ENCODE measurements at regions not wholly inside any gene's neighbourhood (a gene's known extent, or its start where the extent isn't known, plus 50 kb on each side); places are given as distances from the start of the nearest gene placed in this dataset.

GRCh38 chr3:40593351-40593750 is 68.6 kb downstream of the ZNF621 start:
- H3K27me3 ChIP-seq (ENCODE audit: control insufficient read depth, insufficient read depth, low read length), result no peaks in the 10 kb centered on the region
- no peaks in the 10 kb centered on the region for H3K4me1 ChIP-seq (ENCODE audit: control insufficient read depth, insufficient read depth, low read length)
- H3K9me3 ChIP-seq (ENCODE audit: control insufficient read depth, insufficient read depth, low read length), result no peaks in the 10 kb centered on the region
- H3K27ac ChIP-seq (ENCODE audit: low read length), result no peak overlapping the region
- H3K36me3 ChIP-seq (ENCODE audit: control insufficient read depth, insufficient read depth, low read length), result no peaks in the 10 kb centered on the region
- WGBS (ENCODE audit: insufficient coverage, insufficient read length), result no CpG with 5 or more reads among the region's 4 CpGs
- no peak overlapping the region for H3K4me3 ChIP-seq (ENCODE audit: low read length)
- DNase-seq (ENCODE audit: low read depth, low spot score), result no peak

DNA sequence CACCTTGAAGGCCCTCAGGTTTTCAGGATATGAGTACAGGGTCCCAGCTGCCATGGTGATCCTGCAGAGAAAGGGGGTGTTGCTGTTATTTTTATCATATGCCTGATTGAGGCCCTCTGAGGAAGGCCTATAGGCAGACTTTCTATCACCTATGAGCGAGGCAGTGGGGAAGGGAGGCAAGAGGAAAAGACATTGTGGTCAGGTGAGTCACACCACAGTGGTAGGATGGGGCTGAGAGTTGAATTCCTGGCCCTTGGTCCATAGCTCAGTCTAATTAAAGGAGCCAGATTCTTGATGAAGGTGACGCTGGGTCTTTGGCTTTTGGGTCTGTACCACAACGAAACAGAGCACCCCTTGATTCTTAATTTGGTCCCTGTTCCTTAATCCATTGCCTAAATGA is 72.7 kb downstream of the ZNF621 start:
- H3K27ac ChIP-seq (ENCODE audit: low read length), result no peak overlapping the region
- H3K4me1 ChIP-seq (ENCODE audit: control insufficient read depth, insufficient read depth, low read length), result no peaks in the 10 kb centered on the region
- no peaks in the 10 kb centered on the region for H3K27me3 ChIP-seq (ENCODE audit: control insufficient read depth, insufficient read depth, low read length)
- H3K36me3 ChIP-seq (ENCODE audit: control insufficient read depth, insufficient read depth, low read length), result no peaks in the 10 kb centered on the region
- no peak overlapping the region for H3K4me3 ChIP-seq (ENCODE audit: low read length)
- WGBS (ENCODE audit: insufficient coverage, insufficient read length), result no CpG with 5 or more reads among the region's 3 CpGs
- DNase-seq (ENCODE audit: low read depth, low spot score), result no peak
- no peaks in the 10 kb centered on the region for H3K9me3 ChIP-seq (ENCODE audit: control insufficient read depth, insufficient read depth, low read length)

DNA sequence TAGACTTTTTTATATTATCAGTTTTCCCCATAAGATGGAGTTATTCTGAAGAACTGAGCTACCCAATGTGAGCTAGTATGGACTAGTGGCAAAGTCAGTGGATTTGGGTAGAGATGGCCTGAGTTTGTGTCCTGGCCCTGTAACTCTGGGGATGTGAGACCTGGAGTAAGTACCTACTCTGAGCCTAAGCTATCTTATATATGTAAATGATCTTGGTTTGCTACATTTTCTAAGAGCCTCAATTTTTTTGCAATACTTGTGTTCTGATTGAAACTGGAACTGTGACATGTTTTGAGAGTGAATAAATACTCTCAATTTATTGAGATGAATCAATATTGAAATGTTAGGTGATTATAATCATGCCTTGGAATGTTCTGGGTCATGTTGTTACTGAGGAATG is 73.6 kb downstream of the ZNF621 start:
- Histone ChIP-seq H3K27me3 (ENCODE audit: control insufficient read depth, insufficient read depth, low read length) (no peaks in the 10 kb centered on the region), H3K36me3 (ENCODE audit: control insufficient read depth, insufficient read depth, low read length) (no peaks in the 10 kb centered on the region), H3K9me3 (ENCODE audit: control insufficient read depth, insufficient read depth, low read length) (no peaks in the 10 kb centered on the region), H3K4me3 (ENCODE audit: low read length) (no peak overlapping the region), H3K4me1 (ENCODE audit: control insufficient read depth, insufficient read depth, low read length) (no peaks in the 10 kb centered on the region), H3K27ac (ENCODE audit: low read length) (no peak overlapping the region)
- DNase-seq (ENCODE audit: low read depth, low spot score), result no peak

DNA sequence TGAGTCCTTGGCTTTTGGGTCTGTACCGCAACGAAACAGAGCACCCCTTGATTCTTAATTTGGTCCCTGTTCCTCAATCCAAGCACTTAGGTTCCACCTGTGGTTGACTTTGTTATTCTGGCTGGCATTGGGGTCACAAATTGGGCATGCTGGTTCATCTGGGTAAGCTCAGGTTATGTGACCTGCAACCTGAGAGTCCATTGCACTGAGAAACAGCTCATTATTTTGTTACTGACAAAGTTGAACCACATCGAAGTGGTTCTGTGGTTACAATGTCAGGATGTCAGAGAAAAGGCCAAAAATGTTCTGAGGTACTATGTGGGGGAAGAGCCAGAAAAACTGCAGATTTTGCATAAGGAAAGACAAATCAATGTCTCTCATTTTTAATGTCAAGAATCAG is 74.2 kb downstream of the ZNF621 start:
- Histone ChIP-seq H3K36me3 (ENCODE audit: control insufficient read depth, insufficient read depth, low read length) (no peaks in the 10 kb centered on the region), H3K27ac (ENCODE audit: low read length) (no peak overlapping the region), H3K27me3 (ENCODE audit: control insufficient read depth, insufficient read depth, low read length) (no peaks in the 10 kb centered on the region), H3K4me1 (ENCODE audit: control insufficient read depth, insufficient read depth, low read length) (no peaks in the 10 kb centered on the region), H3K9me3 (ENCODE audit: control insufficient read depth, insufficient read depth, low read length) (no peaks in the 10 kb centered on the region), H3K4me3 (ENCODE audit: low read length) (no peak overlapping the region)
- no CpG with 5 or more reads among the region's 3 CpGs for WGBS (ENCODE audit: insufficient coverage, insufficient read length)
- DNase-seq (ENCODE audit: low read depth, low spot score), result no peak

DNA sequence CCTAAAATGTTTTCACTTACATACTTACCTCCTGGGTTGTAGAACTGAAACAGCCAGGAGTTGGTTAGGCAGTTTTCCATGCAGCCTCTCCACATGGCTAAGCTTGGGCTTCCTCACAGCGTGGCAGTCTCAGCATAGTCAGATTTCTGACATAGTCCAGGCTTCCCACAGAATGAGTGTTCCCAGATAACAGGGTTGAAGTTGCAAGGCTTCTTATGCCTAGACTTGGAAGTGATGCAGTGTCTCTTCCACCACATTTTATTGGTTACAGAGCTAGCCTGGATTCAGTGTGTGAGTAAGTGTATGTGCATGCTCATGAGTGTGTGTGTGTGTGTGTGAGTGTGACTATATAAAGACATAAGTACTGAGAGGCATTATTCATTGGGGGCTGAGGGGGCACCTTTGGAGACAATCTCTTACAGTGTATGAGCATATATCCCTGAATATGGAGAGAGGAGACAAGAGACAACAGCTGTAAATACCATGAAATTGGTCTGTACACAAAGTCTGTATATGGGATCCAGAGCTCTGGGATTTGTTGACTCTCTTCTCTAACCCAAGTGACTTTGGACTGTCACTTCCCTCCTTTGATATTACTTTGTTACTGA is 78.1 kb downstream of the ZNF621 start:
- no CpG with 5 or more reads among the region's 1 CpG for WGBS (ENCODE audit: insufficient coverage, insufficient read length)
- Histone ChIP-seq H3K27me3 (ENCODE audit: control insufficient read depth, insufficient read depth, low read length) (no peaks in the 10 kb centered on the region), H3K27ac (ENCODE audit: low read length) (no peak overlapping the region), H3K9me3 (ENCODE audit: control insufficient read depth, insufficient read depth, low read length) (no peaks in the 10 kb centered on the region), H3K36me3 (ENCODE audit: control insufficient read depth, insufficient read depth, low read length) (no peaks in the 10 kb centered on the region), H3K4me1 (ENCODE audit: control insufficient read depth, insufficient read depth, low read length) (no peaks in the 10 kb centered on the region), H3K4me3 (ENCODE audit: low read length) (no peak overlapping the region)
- DNase-seq (ENCODE audit: low read depth, low spot score), result no peak

DNA sequence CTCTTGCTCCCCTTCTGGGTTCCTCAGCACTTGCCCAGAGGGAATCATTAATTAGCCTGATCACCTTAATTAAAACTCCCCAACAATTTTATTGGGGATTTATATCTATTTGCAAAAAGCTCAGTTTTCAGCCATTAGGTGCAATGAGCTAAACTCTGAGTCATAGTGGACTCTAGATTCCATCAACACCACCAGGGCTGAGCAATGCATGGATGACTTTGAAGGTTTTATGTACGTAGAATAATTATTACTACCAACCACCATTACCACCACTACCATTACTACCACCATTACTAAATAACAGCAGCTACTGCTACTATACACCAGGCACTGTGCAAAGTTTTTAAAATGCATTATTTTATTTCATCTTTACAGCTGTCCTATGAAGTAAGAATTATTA is 81.2 kb downstream of the ZNF621 start:
- Histone ChIP-seq H3K36me3 (ENCODE audit: control insufficient read depth, insufficient read depth, low read length) (no peaks in the 10 kb centered on the region), H3K4me3 (ENCODE audit: low read length) (no peak overlapping the region), H3K4me1 (ENCODE audit: control insufficient read depth, insufficient read depth, low read length) (no peaks in the 10 kb centered on the region), H3K27me3 (ENCODE audit: control insufficient read depth, insufficient read depth, low read length) (no peaks in the 10 kb centered on the region), H3K27ac (ENCODE audit: low read length) (no peak overlapping the region), H3K9me3 (ENCODE audit: control insufficient read depth, insufficient read depth, low read length) (no peaks in the 10 kb centered on the region)
- no peak for DNase-seq (ENCODE audit: low read depth, low spot score)
- WGBS (ENCODE audit: insufficient coverage, insufficient read length), result no CpG with 5 or more reads among the region's 1 CpG

- WGBS (ENCODE audit: insufficient coverage, insufficient read length), result no CpG with 5 or more reads among the region's 2 CpGs
These were observed 83.3 kb downstream of the ZNF621 start for GRCh38 chr3:40608091-40608490.

DNA sequence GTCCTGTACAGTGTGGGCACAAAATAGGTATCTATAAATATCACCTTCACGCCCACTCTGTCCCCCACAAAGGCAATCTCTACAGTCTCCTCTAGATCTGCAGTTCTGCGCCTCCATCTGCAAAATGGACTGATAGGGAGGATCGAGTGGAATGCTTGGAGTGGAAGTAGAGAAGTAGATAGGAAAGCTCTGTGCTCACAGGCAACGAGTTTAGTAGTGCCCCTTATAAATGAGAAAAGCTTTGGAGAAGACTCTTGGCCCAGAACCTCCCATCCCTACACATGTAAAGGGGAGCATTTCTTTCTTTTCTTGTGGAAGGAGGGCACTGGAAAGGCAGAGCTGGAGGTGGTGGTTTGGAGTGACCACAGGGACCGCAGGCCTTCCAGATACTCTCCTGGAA is 88.5 kb downstream of the ZNF621 start:
- no CpG with 5 or more reads among the region's 5 CpGs for WGBS (ENCODE audit: insufficient coverage, insufficient read length)
- Histone ChIP-seq H3K9me3 (ENCODE audit: control insufficient read depth, insufficient read depth, low read length) (no peaks in the 10 kb centered on the region), H3K27me3 (ENCODE audit: control insufficient read depth, insufficient read depth, low read length) (no peaks in the 10 kb centered on the region), H3K4me1 (ENCODE audit: control insufficient read depth, insufficient read depth, low read length) (peaks cover 6% of the 10 kb centered on the region), H3K27ac (ENCODE audit: low read length) (no peak overlapping the region), H3K4me3 (ENCODE audit: low read length) (no peak overlapping the region), H3K36me3 (ENCODE audit: control insufficient read depth, insufficient read depth, low read length) (no peaks in the 10 kb centered on the region)
- DNase-seq (ENCODE audit: low read depth, low spot score), result no peak

More at GRCh38 chr3:40608091-40608490, 83.3 kb downstream of the ZNF621 start:
- Histone ChIP-seq H3K4me1 (ENCODE audit: control insufficient read depth, insufficient read depth, low read length) (peaks cover 1% of the 10 kb centered on the region; the same call in 1 of the 2 replicates), H3K27ac (ENCODE audit: low read length) (no peak overlapping the region), H3K27me3 (ENCODE audit: control insufficient read depth, insufficient read depth, low read length) (no peaks in the 10 kb centered on the region), H3K9me3 (ENCODE audit: control insufficient read depth, insufficient read depth, low read length) (no peaks in the 10 kb centered on the region), H3K36me3 (ENCODE audit: control insufficient read depth, insufficient read depth, low read length) (no peaks in the 10 kb centered on the region), H3K4me3 (ENCODE audit: low read length) (no peak overlapping the region)
- DNase-seq (ENCODE audit: low read depth, low spot score), result no peak

DNA sequence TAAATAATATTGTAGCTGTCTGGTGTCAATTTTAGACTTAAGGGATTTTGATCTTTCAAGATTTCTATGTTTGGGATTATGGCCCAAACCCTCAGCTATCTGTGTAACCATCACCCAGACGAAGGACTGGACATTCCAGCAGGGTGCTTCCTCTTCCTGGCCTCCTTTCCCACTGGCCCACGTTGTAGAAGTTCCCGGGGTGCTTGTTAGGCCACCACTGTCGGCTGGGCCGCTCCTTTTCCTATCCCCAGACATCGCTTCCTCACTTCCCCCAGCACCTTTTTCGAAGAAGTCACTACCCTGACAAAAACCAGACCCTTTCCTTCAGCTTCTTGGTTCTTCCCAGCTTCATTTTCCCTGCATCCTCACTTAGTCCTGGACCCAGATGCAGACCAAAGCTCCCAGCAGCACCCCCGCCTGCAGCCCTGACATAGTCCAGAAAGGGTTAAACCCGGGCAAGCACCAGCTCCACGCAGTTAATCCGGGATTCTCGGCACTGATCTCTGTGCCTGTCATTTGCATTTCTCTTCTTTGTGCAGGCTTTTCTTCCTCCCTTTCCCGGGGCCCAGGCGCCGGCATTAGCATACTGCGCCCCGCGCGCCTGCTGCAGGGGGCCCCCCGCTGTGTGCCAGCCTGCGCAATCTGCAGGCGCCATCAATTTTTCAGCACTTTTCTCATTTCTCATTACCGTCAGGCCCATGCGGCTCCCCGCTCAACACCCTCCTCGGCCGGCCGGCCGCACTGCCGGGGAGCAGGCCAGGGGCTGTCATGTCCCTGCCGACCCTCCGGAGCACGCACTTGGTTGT is 90.6 kb downstream of the ZNF621 start:
- Histone ChIP-seq H3K4me3 (ENCODE audit: low read length) (peak overlapping the region; percentile 23; the same call in 1 of the 2 replicates), H3K36me3 (ENCODE audit: control insufficient read depth, insufficient read depth, low read length) (no peaks in the 10 kb centered on the region), H3K4me1 (ENCODE audit: control insufficient read depth, insufficient read depth, low read length) (peaks cover 6% of the 10 kb centered on the region), H3K9me3 (ENCODE audit: control insufficient read depth, insufficient read depth, low read length) (no peaks in the 10 kb centered on the region), H3K27me3 (ENCODE audit: control insufficient read depth, insufficient read depth, low read length) (no peaks in the 10 kb centered on the region), H3K27ac (ENCODE audit: low read length) (no peak overlapping the region)
- no peak for DNase-seq (ENCODE audit: low read depth, low spot score)
- no CpG with 5 or more reads among the region's 33 CpGs for WGBS (ENCODE audit: insufficient coverage, insufficient read length)

DNA sequence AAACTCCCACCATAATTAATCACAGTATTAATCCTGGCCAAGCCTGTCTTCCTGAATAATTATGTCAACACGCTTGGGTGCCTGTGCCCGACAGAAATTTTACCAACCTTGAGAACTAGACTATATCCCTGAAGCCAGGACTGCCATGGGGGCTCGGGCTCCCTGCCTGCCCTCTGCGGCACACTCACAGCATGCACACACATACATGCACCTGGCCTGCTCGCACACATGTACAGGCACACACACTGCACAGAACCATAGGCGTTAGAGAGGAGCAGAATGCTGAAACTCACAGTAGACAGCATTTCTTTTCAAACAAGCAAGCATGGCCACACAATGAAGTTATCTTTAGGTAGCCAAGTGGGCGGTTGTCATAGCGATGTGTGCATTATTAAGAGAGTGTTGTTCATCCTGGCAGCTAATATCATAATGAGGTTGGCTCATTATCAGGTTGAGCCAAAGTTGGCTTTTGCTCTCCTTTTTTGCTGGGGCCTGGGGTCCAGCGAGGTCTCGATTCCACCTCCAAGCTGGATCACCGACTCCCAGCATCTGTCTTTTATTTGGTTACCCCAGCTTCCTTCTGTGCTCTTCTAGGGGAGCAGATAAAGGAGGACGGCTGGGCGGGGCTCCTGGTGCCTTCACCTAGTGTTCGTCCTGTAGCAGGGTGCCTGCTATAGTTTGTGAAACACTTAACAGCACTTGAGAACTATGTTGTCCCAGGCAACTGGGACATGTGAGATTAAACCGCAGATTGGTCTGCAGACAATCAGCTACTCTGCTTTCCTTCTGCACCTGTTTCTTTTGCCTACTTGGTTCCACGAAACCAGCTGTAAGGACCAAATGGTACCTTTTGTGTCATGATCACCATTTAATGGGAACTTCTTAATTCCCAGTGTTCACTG is 91.4 kb downstream of the ZNF621 start:
- H3K27ac ChIP-seq (ENCODE audit: low read length), result no peak overlapping the region
- H3K9me3 ChIP-seq (ENCODE audit: control insufficient read depth, insufficient read depth, low read length), result no peaks in the 10 kb centered on the region
- peak overlapping the region; percentile 23; the same call in 1 of the 2 replicates for H3K4me3 ChIP-seq (ENCODE audit: low read length)

More for the DNA sequence above, 91.4 kb downstream of the ZNF621 start:
- peaks cover 6% of the 10 kb centered on the region for H3K4me1 ChIP-seq (ENCODE audit: control insufficient read depth, insufficient read depth, low read length)
- no peak for DNase-seq (ENCODE audit: low read depth, low spot score)
- WGBS (ENCODE audit: insufficient coverage, insufficient read length), result no CpG with 5 or more reads among the region's 16 CpGs
- H3K36me3 ChIP-seq (ENCODE audit: control insufficient read depth, insufficient read depth, low read length), result no peaks in the 10 kb centered on the region
- no peaks in the 10 kb centered on the region for H3K27me3 ChIP-seq (ENCODE audit: control insufficient read depth, insufficient read depth, low read length)

All from iPS DF 6.9 (cell line).